Calu3 (cell line): ENCODE measurements at regions not wholly inside any gene's neighbourhood (a gene's known extent, or its start where the extent isn't known, plus 50 kb on each side); places are given as distances from the start of the nearest gene placed in this dataset.

Experiments
- BruUV-seq: library from RNA; stranded (reverse); fragments of 400-500 nt; replicated peaks from 2 replicates; lab custom pipeline; 2021; lab: Mats Ljungman, UMichigan
- CTCF ChIA-PET: fragments of 300-600 bp; sonication (Branson Sonifier 250); formaldehyde crosslinking; loops from one replicate; lab custom pipeline; 2022; ENCODE audit warnings: antibody characterized with exemption; lab: Charles Lee
- DNase-seq: peaks from one replicate; pipeline ENCODE4 v3.0.0; 2022
- H3K27ac Mint-ChIP-seq: one replicate; pipeline ENCODE4 v1.8.0; 2022; ENCODE audit warnings: mixed read lengths; ENCODE audit not compliant: unreplicated experiment
- H3K27me3 Mint-ChIP-seq: one replicate; pipeline ENCODE4 v1.8.0; 2022; ENCODE audit warnings: mixed read lengths; ENCODE audit not compliant: unreplicated experiment
- H3K36me3 Mint-ChIP-seq: one replicate; pipeline ENCODE4 v1.8.0; 2022; ENCODE audit warnings: mild to moderate bottlenecking, moderate library complexity, mixed read lengths; ENCODE audit not compliant: insufficient read depth, unreplicated experiment
- H3K4me1 Mint-ChIP-seq: one replicate; pipeline ENCODE4 v1.8.0; 2022; ENCODE audit warnings: mild to moderate bottlenecking, low read depth, mixed read lengths; ENCODE audit not compliant: unreplicated experiment
- H3K4me3 Mint-ChIP-seq: one replicate; pipeline ENCODE4 v1.8.0; 2022; ENCODE audit warnings: mild to moderate bottlenecking, low read depth, moderate library complexity, mixed read lengths; ENCODE audit not compliant: unreplicated experiment
- H3K9me3 Mint-ChIP-seq: one replicate; pipeline ENCODE4 v1.8.0; 2022; ENCODE audit warnings: low read depth, mixed read lengths; ENCODE audit not compliant: unreplicated experiment
- intact Hi-C: fragments of 100-400 bp; cut with micrococcal nuclease; formaldehyde crosslinking; loops from one replicate; pipeline ENCODE4 v1.10.0; 2022; ENCODE audit not compliant: unreplicated experiment
- TF ChIP-seq, protein P1 (sequence below): fragments of 200-600 bp; IDR thresholded peaks from one replicate; pipeline ENCODE4 v1.8.0; 2022; ENCODE audit warnings: antibody characterized with exemption; ENCODE audit not compliant: unreplicated experiment

DNA sequence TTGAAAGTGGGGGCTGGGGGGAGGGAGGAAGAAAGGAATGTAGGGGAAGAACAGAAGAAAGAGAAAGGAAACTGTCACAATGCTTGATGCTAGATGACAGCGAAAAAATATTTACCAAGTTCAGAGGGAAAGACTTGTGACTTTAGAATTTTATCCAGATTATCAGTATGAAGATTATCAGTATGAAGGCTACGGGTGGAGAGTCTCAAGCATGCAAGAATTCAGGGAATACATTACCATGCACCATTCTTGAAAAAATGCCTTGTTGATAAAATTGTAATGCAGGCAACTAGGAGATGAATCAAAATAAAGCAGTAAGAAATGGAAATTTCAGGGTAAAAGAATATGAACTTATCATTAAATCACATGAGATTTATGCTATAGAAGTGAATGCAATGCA, 376.8 kb downstream of the PCNX1 start:
- Mint-ChIP-seq H3K36me3 (no peaks in the 10 kb centered on the region), H3K4me3 (no peak overlapping the region), H3K9me3 (no peaks in the 10 kb centered on the region), H3K4me1 (peaks cover under 1% of the 10 kb centered on the region), H3K27me3 (no peaks in the 10 kb centered on the region), H3K27ac (no peak overlapping the region)
- no TSS peak for BruUV-seq
- intact Hi-C loops = no loop called here
- CTCF ChIA-PET = no interaction called here
- no peak for DNase-seq
- TF ChIP-seq, protein P1, sequence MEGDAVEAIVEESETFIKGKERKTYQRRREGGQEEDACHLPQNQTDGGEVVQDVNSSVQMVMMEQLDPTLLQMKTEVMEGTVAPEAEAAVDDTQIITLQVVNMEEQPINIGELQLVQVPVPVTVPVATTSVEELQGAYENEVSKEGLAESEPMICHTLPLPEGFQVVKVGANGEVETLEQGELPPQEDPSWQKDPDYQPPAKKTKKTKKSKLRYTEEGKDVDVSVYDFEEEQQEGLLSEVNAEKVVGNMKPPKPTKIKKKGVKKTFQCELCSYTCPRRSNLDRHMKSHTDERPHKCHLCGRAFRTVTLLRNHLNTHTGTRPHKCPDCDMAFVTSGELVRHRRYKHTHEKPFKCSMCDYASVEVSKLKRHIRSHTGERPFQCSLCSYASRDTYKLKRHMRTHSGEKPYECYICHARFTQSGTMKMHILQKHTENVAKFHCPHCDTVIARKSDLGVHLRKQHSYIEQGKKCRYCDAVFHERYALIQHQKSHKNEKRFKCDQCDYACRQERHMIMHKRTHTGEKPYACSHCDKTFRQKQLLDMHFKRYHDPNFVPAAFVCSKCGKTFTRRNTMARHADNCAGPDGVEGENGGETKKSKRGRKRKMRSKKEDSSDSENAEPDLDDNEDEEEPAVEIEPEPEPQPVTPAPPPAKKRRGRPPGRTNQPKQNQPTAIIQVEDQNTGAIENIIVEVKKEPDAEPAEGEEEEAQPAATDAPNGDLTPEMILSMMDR = no peak

DNA sequence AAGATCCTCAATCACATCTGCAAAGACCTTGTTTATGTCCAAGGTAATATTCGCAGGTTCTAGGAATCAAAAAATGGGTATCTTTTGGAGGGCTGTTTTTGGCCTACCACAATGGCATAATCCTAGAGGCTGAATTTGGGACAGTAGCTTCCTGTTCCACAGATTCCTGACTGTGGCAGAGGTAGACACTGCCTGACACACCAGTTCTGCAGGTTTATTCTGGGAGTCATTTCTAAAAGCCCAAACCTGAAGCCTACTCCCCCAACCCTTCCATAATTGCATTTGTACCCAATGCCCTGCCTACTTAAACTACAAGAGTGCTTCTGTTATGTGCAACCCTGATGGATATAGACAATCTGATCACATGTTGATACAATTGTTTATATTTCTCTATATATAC, 378.9 kb downstream of the PCNX1 start:
- no TSS peak for BruUV-seq
- no peaks in the 10 kb centered on the region for H3K9me3 Mint-ChIP-seq
- H3K4me3 Mint-ChIP-seq = no peak overlapping the region
- DNase-seq = peak; percentile 12
- intact Hi-C loops = no loop called here
- TF ChIP-seq, protein P1 = no peak
- CTCF ChIA-PET = no interaction called here
- H3K4me1 Mint-ChIP-seq = peaks cover 10% of the 10 kb centered on the region
- no peaks in the 10 kb centered on the region for H3K36me3 Mint-ChIP-seq
- H3K27me3 Mint-ChIP-seq = no peaks in the 10 kb centered on the region
- no peak overlapping the region for H3K27ac Mint-ChIP-seq

DNA sequence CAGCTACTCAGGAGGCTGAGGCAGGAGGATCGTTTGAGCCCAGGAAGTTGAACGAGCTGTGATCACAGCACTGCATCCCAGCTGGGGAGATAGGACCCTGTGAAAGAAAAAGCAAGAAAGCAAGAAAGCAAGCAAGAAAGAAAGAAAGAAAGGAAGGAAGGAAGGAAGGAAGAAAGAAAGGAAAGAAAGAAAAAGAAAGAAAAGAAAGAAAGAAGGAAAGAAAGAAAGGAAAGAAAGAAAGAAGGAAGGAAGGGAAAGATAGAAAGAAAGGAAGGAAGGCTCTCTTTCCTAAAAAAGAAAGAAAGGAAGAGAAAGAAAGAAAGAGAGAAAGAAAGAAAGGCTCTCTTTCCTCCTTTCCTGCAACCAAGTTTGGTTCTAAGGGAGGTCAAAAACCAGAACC, 380.3 kb downstream of the PCNX1 start:
- no TSS peak for BruUV-seq
- intact Hi-C loops = no loop called here
- Mint-ChIP-seq H3K9me3 (no peaks in the 10 kb centered on the region), H3K36me3 (no peaks in the 10 kb centered on the region), H3K27me3 (no peaks in the 10 kb centered on the region), H3K27ac (no peak overlapping the region), H3K4me3 (no peak overlapping the region), H3K4me1 (peaks cover 10% of the 10 kb centered on the region)
- TF ChIP-seq, protein P1 = no peak
- CTCF ChIA-PET = no interaction called here
- DNase-seq = no peak

DNA sequence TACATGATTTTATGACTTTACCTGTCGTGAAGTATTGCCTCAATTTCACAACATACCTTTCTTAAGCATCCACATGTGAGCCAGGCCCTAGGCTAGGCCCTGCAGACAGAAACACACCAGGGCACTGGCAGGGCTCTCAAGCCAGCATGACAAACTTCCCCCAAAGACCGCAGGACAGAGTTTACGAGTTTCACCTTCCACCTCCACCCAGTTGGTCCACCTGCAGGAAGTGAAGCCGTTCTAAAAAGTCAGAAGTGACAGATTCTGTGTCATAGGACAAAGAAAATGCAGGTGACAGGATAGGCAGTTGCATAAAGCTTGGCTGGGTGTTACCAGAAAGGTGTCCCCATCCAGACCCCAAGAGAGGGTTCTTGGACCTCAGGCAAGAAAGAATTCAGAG, 382.3 kb downstream of the PCNX1 start:
- TF ChIP-seq, protein P1 = no peak
- H3K4me3 Mint-ChIP-seq = no peak overlapping the region
- intact Hi-C loops = no loop called here
- no peak overlapping the region for H3K27ac Mint-ChIP-seq
- H3K4me1 Mint-ChIP-seq = peaks cover 10% of the 10 kb centered on the region
- H3K27me3 Mint-ChIP-seq = no peaks in the 10 kb centered on the region
- BruUV-seq = no TSS peak
- DNase-seq = no peak
- H3K36me3 Mint-ChIP-seq = no peaks in the 10 kb centered on the region
- H3K9me3 Mint-ChIP-seq = no peaks in the 10 kb centered on the region
- CTCF ChIA-PET = interaction anchor here (0.9 kb wide), 1 partner anchor 10 kb away, joined by 3 read pairs; no protein-coding TSS in a partner anchor

DNA sequence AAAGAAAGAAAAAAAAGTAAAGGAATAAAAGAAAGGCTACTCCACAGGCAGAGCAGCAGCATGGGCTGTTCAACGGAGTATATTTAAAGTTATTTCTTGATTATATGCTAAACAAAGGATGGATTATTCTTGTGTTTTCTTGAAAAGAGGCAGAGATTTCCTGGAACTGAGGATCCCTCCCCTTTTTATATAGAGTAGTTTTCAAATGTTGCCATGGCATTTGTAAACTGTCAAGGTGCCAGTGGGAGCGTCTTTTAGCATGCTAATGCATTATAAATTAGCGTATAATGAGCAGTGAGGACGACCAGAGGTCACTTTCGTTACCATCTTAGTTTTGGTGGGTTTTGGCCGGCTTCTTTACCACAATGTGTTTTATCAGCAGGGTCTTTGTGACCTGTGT, 383.0 kb downstream of the PCNX1 start:
- Mint-ChIP-seq H3K9me3 (no peaks in the 10 kb centered on the region), H3K36me3 (no peaks in the 10 kb centered on the region), H3K4me3 (no peak overlapping the region), H3K4me1 (peaks cover 10% of the 10 kb centered on the region), H3K27ac (no peak overlapping the region), H3K27me3 (no peaks in the 10 kb centered on the region)
- DNase-seq = no peak
- BruUV-seq = no TSS peak
- intact Hi-C loops = no loop called here
- TF ChIP-seq, protein P1 = no peak
- CTCF ChIA-PET = no interaction called here
